ENCODE measurements at regions not wholly inside any gene's neighbourhood (a gene's known extent, or its start where the extent isn't known, plus 50 kb on each side); places are given as distances from the start of the nearest gene placed in this dataset.

DNA sequence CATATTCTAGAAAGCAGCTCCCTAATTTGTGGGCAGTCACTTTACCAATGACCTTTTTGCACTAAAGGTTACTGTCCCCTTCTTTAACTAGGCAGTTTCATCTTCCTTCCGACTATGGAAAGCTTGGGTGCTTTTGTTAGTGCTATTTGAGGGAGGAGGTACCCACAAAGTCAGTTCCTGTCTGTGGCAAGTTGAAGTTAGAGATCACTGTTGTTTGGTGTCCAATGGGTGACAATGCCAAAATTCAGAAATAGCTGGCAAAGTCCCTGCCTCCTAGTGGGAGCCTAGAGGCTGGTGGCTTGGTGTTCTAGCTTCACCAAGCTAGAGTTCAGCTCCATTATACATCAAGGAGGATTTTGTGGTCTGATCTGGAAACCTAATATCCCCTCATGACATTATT lies 87.1 kb upstream of the PNPT1 start:
- Histone ChIP-seq H3K27ac (no peak overlapping the region), H3K27me3 (no peaks in the 10 kb centered on the region), H3K4me1 (no peaks in the 10 kb centered on the region), H3K4me3 (no peak overlapping the region), H3K36me3 (no peaks in the 10 kb centered on the region), H3K9me3 (no peaks in the 10 kb centered on the region)
- intact Hi-C loops (cut with DNase I; ENCODE audit: low total_unique reads) = no loop called here
- ATAC-seq (no peak), DNase-seq (no peak)
- TF ChIP-seq, protein P1, sequence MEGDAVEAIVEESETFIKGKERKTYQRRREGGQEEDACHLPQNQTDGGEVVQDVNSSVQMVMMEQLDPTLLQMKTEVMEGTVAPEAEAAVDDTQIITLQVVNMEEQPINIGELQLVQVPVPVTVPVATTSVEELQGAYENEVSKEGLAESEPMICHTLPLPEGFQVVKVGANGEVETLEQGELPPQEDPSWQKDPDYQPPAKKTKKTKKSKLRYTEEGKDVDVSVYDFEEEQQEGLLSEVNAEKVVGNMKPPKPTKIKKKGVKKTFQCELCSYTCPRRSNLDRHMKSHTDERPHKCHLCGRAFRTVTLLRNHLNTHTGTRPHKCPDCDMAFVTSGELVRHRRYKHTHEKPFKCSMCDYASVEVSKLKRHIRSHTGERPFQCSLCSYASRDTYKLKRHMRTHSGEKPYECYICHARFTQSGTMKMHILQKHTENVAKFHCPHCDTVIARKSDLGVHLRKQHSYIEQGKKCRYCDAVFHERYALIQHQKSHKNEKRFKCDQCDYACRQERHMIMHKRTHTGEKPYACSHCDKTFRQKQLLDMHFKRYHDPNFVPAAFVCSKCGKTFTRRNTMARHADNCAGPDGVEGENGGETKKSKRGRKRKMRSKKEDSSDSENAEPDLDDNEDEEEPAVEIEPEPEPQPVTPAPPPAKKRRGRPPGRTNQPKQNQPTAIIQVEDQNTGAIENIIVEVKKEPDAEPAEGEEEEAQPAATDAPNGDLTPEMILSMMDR (IDR thresholded peaks at IDR 0.05 in 4 of 5, conservative IDR thresholded peaks at IDR 0.05 in 1 of 5) = no peak
- no peak for TF ChIP-seq POLR2A (IDR thresholded peaks at IDR 0.05)
- in situ Hi-C loops (cut with MboI; ENCODE audit: low sequenced_read_pairs in 4 of 4) = no loop called here

DNA sequence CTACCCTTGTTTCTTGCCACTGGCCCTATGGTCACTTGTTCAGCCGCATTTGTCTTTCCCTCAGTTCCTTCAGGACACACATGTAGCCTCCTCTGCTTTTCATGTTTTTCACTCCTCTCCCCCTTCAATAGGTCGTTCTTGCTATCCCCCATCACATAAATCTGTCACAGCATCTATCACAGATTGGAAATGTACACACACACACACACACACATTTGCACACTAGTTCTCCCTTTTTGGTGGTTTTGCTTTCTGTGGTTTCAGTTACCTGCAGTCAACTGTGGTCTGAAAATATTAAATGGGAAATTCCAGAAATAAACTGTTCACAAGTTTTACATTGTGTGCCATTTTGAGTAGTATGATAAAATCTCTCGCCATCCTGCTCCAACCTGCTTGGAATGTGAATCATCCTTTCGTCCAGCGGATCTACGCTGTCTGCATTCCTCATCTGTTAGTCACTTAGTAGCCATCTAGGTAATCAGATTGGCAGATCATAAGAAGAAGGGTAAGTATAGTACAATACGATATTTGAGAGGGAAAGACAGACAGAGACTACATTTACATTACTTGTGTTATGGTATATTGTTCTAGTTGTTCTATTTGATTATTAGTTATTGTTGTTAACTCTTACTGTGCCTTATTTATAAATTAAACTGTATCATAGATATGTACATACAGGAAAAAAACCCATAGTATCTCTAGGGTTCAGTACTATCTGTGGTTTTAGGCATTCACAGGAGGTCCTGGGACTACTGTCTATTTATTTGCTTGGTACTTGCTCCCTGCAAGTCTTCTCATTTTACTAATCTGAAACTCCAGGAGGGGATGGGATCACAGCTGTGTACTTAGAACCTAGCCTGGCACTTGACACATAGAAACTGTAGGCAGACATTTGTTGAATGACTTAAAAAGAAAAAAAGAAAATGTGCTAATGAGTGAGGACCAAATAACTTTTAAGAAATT lies 86.1 kb upstream of the PNPT1 start:
- TF ChIP-seq POLR2A (IDR thresholded peaks at IDR 0.05) = no peak
- TF ChIP-seq, protein P1 (IDR thresholded peaks at IDR 0.05 in 4 of 5, conservative IDR thresholded peaks at IDR 0.05 in 1 of 5) = no peak
- intact Hi-C loops (cut with DNase I; ENCODE audit: low total_unique reads) = loop anchor here (5.0 kb wide), 1 partner anchor 183 kb away; no protein-coding TSS in a partner anchor
- Histone ChIP-seq H3K4me3 (no peak overlapping the region), H3K27ac (no peak overlapping the region), H3K9me3 (no peaks in the 10 kb centered on the region), H3K36me3 (no peaks in the 10 kb centered on the region), H3K27me3 (no peaks in the 10 kb centered on the region), H3K4me1 (no peaks in the 10 kb centered on the region)
- no peak for DNase-seq
- no peak for ATAC-seq
- in situ Hi-C loops (cut with MboI; ENCODE audit: low sequenced_read_pairs in 4 of 4) = no loop called here

DNA sequence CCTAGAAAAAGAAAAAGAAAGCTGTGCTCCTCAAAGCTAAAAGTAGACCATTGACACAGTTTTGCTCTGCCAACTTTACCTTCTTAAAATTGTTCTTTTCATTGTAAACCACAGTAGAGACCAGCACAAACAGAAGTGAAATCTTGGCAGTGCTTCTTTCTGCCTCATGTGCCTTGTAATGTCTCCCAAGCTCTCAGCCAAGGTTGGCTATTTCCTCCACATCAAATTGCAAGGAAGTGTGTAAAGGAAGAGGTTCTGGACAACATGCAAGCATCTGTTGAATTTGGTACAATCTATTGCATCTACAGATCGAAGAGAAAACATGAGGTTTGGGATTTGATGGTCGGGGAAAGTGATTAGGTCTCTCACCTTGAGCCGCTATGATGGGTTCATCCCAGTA lies 83.3 kb upstream of the PNPT1 start:
- Histone ChIP-seq H3K9me3 (no peaks in the 10 kb centered on the region), H3K4me1 (no peaks in the 10 kb centered on the region), H3K36me3 (no peaks in the 10 kb centered on the region), H3K4me3 (no peak overlapping the region), H3K27me3 (no peaks in the 10 kb centered on the region), H3K27ac (no peak overlapping the region)
- TF ChIP-seq, protein P1 (IDR thresholded peaks at IDR 0.05 in 4 of 5, conservative IDR thresholded peaks at IDR 0.05 in 1 of 5) = no peak
- TF ChIP-seq POLR2A (IDR thresholded peaks at IDR 0.05) = no peak
- ATAC-seq (no peak), DNase-seq (no peak)
- in situ Hi-C loops (cut with MboI; ENCODE audit: low sequenced_read_pairs in 4 of 4) = no loop called here
- intact Hi-C loops (cut with DNase I; ENCODE audit: low total_unique reads) = loop anchor here (5.0 kb wide), 1 partner anchor 185 kb away; no protein-coding TSS in a partner anchor

DNA sequence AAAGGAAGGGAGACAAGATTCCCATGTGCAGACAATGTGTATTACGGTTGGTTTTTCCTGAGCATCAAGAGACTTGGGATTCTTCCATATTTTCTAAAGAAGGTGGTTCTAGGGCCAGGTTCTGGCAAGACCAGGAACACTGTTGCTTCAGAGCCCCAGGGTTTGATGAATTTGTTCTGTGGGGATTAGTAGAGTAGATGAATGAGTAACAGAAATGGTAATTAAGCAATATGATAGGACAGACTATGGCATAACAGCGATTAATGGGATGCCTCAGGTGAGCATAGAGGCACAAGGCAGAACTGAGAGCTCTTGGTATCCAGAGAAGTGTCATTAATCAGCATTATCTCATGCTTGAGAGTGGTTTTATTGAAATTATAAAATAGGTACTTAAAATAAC lies 82.8 kb upstream of the PNPT1 start:
- ATAC-seq (no peak), DNase-seq (no peak)
- intact Hi-C loops (cut with DNase I; ENCODE audit: low total_unique reads) = loop anchor here (5.0 kb wide), 1 partner anchor 186 kb away; no protein-coding TSS in a partner anchor
- Histone ChIP-seq H3K4me1 (no peaks in the 10 kb centered on the region), H3K27ac (no peak overlapping the region), H3K4me3 (no peak overlapping the region), H3K36me3 (no peaks in the 10 kb centered on the region), H3K27me3 (no peaks in the 10 kb centered on the region), H3K9me3 (no peaks in the 10 kb centered on the region)
- TF ChIP-seq POLR2A (IDR thresholded peaks at IDR 0.05) = no peak
- TF ChIP-seq, protein P1 (IDR thresholded peaks at IDR 0.05 in 4 of 5, conservative IDR thresholded peaks at IDR 0.05 in 1 of 5) = no peak
- in situ Hi-C loops (cut with MboI; ENCODE audit: low sequenced_read_pairs in 4 of 4) = no loop called here

Data from gastrocnemius medialis (tissue), 4 donors.